Neural progenitor cell (in vitro differentiated cells): ENCODE measurements at regions not wholly inside any gene's neighbourhood (a gene's known extent, or its start where the extent isn't known, plus 50 kb on each side); places are given as distances from the start of the nearest gene placed in this dataset.

Source experiments
- CTCF ChIP-seq: fragments of 200-600 bp; sonication (generic); IDR thresholded peaks from 2 replicates; pipeline ENCODE4 v1.5.1; 2017; ENCODE audit warnings: antibody characterized with exemption, mild to moderate bottlenecking
- EZH2 ChIP-seq: fragments of 200-600 bp; sonication (generic); IDR thresholded peaks from 2 replicates; pipeline ENCODE4 v1.6.1; 2017; ENCODE audit warnings: antibody characterized with exemption, mild to moderate bottlenecking, moderate library complexity
- EZH2phosphoT487 ChIP-seq: fragments of 200-600 bp; sonication (generic); IDR thresholded peaks from 2 replicates; pipeline ENCODE4 v1.6.1; 2017; ENCODE audit warnings: antibody characterized with exemption

- TF ChIP-seq CTCF: no peak
- TF ChIP-seq EZH2: no peak
- no peak for TF ChIP-seq EZH2phosphoT487
Observed at GRCh38 chr2:208711598-208711997, 305.0 kb downstream of the PTH2R start.
